Liver (tissue), 7 donors: ENCODE measurements at regions not wholly inside any gene's neighbourhood (a gene's known extent, or its start where the extent isn't known, plus 50 kb on each side); places are given as distances from the start of the nearest gene placed in this dataset.

Source experiments
- DNase-seq: peaks from one replicate; pipeline ENCODE4 v3.0.0-alpha.2; 2017; ENCODE audit warnings: low spot score
- H3K27ac ChIP-seq, 2 donors: one replicate each; pipeline ENCODE4 v1.7.0; 2013; ENCODE audit warnings: inconsistent platforms in 2 of 2, low read length in 2 of 2, control low read depth in 1 of 2, low read depth in 1 of 2, mild to moderate bottlenecking in 1 of 2
- H3K27me3 ChIP-seq, 4 donors: one replicate each; pipeline versions ENCODE4 v1.6.1 to v1.7.0; 2013; ENCODE audit warnings: low read length in 3 of 4, inconsistent platforms in 1 of 4, mild to moderate bottlenecking in 1 of 4, moderate library complexity in 1 of 4; ENCODE audit not compliant: control insufficient read depth in 4 of 4, insufficient read depth in 4 of 4
- H3K36me3 ChIP-seq, 4 donors: one replicate each; pipeline versions ENCODE4 v1.6.1 to v1.7.0; 2013; ENCODE audit warnings: low read length in 3 of 4, mild to moderate bottlenecking in 3 of 4, low read depth in 1 of 4, moderate library complexity in 1 of 4; ENCODE audit not compliant: control insufficient read depth in 4 of 4, insufficient read depth in 3 of 4
- H3K4me1 ChIP-seq, 4 donors: one replicate each; pipeline versions ENCODE4 v1.6.1 to v1.7.0; 2013; ENCODE audit warnings: low read length in 3 of 4, mild to moderate bottlenecking in 3 of 4, moderate library complexity in 1 of 4; ENCODE audit not compliant: control insufficient read depth in 4 of 4, insufficient read depth in 4 of 4
- H3K4me3 ChIP-seq, 3 donors: one replicate each; pipeline versions ENCODE4 v1.6.1 to v1.7.0; 2013; ENCODE audit warnings: low read length in 3 of 3, control low read depth in 1 of 3, low read depth in 1 of 3, mild to moderate bottlenecking in 1 of 3
- H3K9ac ChIP-seq, 2 donors: one replicate each; pipeline ENCODE4 v1.7.0; 2013; ENCODE audit warnings: low read length in 2 of 2, mild to moderate bottlenecking in 2 of 2, moderate library complexity in 2 of 2, control low read depth in 1 of 2, low read depth in 1 of 2
- H3K9me3 ChIP-seq, 4 donors: one replicate each; pipeline versions ENCODE4 v1.6.1 to v1.7.0; 2013; ENCODE audit warnings: low read length in 3 of 4; ENCODE audit not compliant: control insufficient read depth in 4 of 4
- EGR1 ChIP-seq, 2 donors: IDR thresholded peaks; 2 replicates each; pipeline ENCODE4 v1.6.1; 2016 to 2018; ENCODE audit warnings: antibody characterized with exemption in 2 of 2, low read depth in 2 of 2
- FOXA1 ChIP-seq: IDR thresholded peaks from 2 replicates; pipeline ENCODE4 v1.6.1; 2016; ENCODE audit warnings: antibody characterized with exemption
- FOXA2 ChIP-seq: IDR thresholded peaks from 2 replicates; pipeline ENCODE4 v1.6.1; 2016; ENCODE audit warnings: antibody characterized with exemption
- GABPA ChIP-seq, 2 donors: IDR thresholded peaks in 1 of 2; conservative IDR thresholded peaks in 1 of 2; 2 replicates each; pipeline ENCODE4 v1.6.1; 2016; ENCODE audit warnings: antibody characterized with exemption in 2 of 2, mild to moderate bottlenecking in 1 of 2, moderate library complexity in 1 of 2
- HNF4A ChIP-seq, 2 donors: conservative IDR thresholded peaks; 2 replicates each; pipeline ENCODE4 v1.6.1; 2016; ENCODE audit warnings: antibody characterized with exemption in 2 of 2, mild to moderate bottlenecking in 2 of 2
- HNF4G ChIP-seq: IDR thresholded peaks from 2 replicates; pipeline ENCODE4 v1.6.1; 2016; ENCODE audit warnings: antibody characterized with exemption
- JUND ChIP-seq, 2 donors: IDR thresholded peaks; 2 replicates each; pipeline ENCODE4 v1.6.1; 2016; ENCODE audit warnings: antibody characterized with exemption in 2 of 2
- NR2F2 ChIP-seq: IDR thresholded peaks from 2 replicates; pipeline ENCODE4 v1.6.1; 2016; ENCODE audit warnings: antibody characterized with exemption
- REST ChIP-seq: IDR thresholded peaks from 2 replicates; pipeline ENCODE4 v1.6.1; 2016; ENCODE audit warnings: antibody characterized with exemption, mild to moderate bottlenecking
- RXRA ChIP-seq, 2 donors: IDR thresholded peaks; 2 replicates each; pipeline ENCODE4 v1.6.1; 2017 to 2018; ENCODE audit warnings: antibody characterized with exemption in 2 of 2, mild to moderate bottlenecking in 1 of 2
- SP1 ChIP-seq: IDR thresholded peaks from 2 replicates; pipeline ENCODE4 v1.6.1; 2018; ENCODE audit warnings: antibody characterized with exemption, mild to moderate bottlenecking
- TAF1 ChIP-seq: conservative IDR thresholded peaks from 2 replicates; pipeline ENCODE4 v1.6.1; 2016; ENCODE audit warnings: antibody characterized with exemption, mild to moderate bottlenecking
- YY1 ChIP-seq: IDR thresholded peaks from 2 replicates; pipeline ENCODE4 v1.6.1; 2016; ENCODE audit warnings: antibody characterized with exemption, mild to moderate bottlenecking
- WGBS: extraction: QIAGEN DNeasy Blood & Tissue Kit; methylation state at CpG from one replicate; pipeline ENCODE4 v1.1.7; 2013; 5-methylcytosine and 5-hydroxymethylcytosine counted together
- TF ChIP-seq, protein P1 (sequence below): IDR thresholded peaks from 2 replicates; pipeline ENCODE4 v1.6.1; 2016; ENCODE audit warnings: antibody characterized with exemption
- TF ChIP-seq, protein P2 (sequence below): IDR thresholded peaks from 2 replicates; pipeline ENCODE4 v1.6.1; 2016; ENCODE audit warnings: antibody characterized with exemption
- TF ChIP-seq, protein P3 (sequence below): IDR thresholded peaks from 2 replicates; pipeline ENCODE4 v1.6.1; 2016; ENCODE audit warnings: antibody characterized with exemption
- donor health status: healthy.
- donor health status: healthy.
- donor health status: healthy.
- donor health status: healthy.

- Histone ChIP-seq H3K9me3 (no peaks in the 10 kb centered on the region), H3K4me1 (no peaks in the 10 kb centered on the region), H3K4me3 (no peak overlapping the region), H3K9ac (no peak overlapping the region), H3K27me3 (no peaks in the 10 kb centered on the region), H3K36me3 (no peaks in the 10 kb centered on the region), H3K27ac (no peak overlapping the region)
- 84% methylated on average over 3 of the region's 3 CpGs for WGBS
- DNase-seq = no peak
- TF ChIP-seq TAF1 (no peak), REST (no peak), RXRA (IDR thresholded peaks at IDR 0.05) (no peak), FOXA2 (no peak), NR2F2 (no peak), HNF4A (conservative IDR thresholded peaks at IDR 0.05) (no peak)
- TF ChIP-seq, protein P1, sequence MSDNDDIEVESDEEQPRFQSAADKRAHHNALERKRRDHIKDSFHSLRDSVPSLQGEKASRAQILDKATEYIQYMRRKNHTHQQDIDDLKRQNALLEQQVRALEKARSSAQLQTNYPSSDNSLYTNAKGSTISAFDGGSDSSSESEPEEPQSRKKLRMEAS = no peak
Observed at GRCh38 chr1:84743896-84744295, 53.6 kb upstream of the SSX2IP start.

- H3K9ac ChIP-seq = no peak overlapping the region
- H3K4me3 ChIP-seq = no peak overlapping the region
- no peaks in the 10 kb centered on the region for H3K9me3 ChIP-seq
- no peaks in the 10 kb centered on the region for H3K27me3 ChIP-seq
- 78% methylated on average over 1 of the region's 1 CpG for WGBS
- no peaks in the 10 kb centered on the region for H3K36me3 ChIP-seq
- H3K4me1 ChIP-seq = no peaks in the 10 kb centered on the region
- TF ChIP-seq SP1 = no peak
- no peak for TF ChIP-seq TAF1
- TF ChIP-seq HNF4A (conservative IDR thresholded peaks at IDR 0.05) = no peak
- H3K27ac ChIP-seq = no peak overlapping the region
- no peak for DNase-seq
Observed at GRCh38 chr1:84742653-84743052, 52.4 kb upstream of the SSX2IP start.

GRCh38 chr1:84740050-84740714 is 49.9 kb upstream of the SSX2IP start:
- Histone ChIP-seq H3K9ac (no peak overlapping the region), H3K4me1 (no peaks in the 10 kb centered on the region), H3K27me3 (no peaks in the 10 kb centered on the region), H3K4me3 (no peak overlapping the region), H3K36me3 (no peaks in the 10 kb centered on the region), H3K9me3 (no peaks in the 10 kb centered on the region), H3K27ac (no peak overlapping the region)
- WGBS = 85% methylated on average over 2 of the region's 2 CpGs
- no peak for DNase-seq
- TF ChIP-seq SP1 = no peak
- TF ChIP-seq FOXA1 = no peak
- no peak for TF ChIP-seq GABPA (IDR thresholded peaks at IDR 0.05 in 1 of 2, conservative IDR thresholded peaks at IDR 0.05 in 1 of 2)
- no peak for TF ChIP-seq EGR1 (IDR thresholded peaks at IDR 0.05; ENCODE audit: low read depth in 2 of 2)
- no peak for TF ChIP-seq YY1
- TF ChIP-seq, protein P2, sequence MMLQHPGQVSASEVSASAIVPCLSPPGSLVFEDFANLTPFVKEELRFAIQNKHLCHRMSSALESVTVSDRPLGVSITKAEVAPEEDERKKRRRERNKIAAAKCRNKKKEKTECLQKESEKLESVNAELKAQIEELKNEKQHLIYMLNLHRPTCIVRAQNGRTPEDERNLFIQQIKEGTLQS = no peak
- TF ChIP-seq JUND (IDR thresholded peaks at IDR 0.05) = no peak
- TF ChIP-seq, protein P1 = no peak
- no peak for TF ChIP-seq REST
- TF ChIP-seq RXRA (IDR thresholded peaks at IDR 0.05) = no peak
- no peak for TF ChIP-seq TAF1
- TF ChIP-seq NR2F2 = no peak
- no peak for TF ChIP-seq HNF4G
- TF ChIP-seq, protein P3, sequence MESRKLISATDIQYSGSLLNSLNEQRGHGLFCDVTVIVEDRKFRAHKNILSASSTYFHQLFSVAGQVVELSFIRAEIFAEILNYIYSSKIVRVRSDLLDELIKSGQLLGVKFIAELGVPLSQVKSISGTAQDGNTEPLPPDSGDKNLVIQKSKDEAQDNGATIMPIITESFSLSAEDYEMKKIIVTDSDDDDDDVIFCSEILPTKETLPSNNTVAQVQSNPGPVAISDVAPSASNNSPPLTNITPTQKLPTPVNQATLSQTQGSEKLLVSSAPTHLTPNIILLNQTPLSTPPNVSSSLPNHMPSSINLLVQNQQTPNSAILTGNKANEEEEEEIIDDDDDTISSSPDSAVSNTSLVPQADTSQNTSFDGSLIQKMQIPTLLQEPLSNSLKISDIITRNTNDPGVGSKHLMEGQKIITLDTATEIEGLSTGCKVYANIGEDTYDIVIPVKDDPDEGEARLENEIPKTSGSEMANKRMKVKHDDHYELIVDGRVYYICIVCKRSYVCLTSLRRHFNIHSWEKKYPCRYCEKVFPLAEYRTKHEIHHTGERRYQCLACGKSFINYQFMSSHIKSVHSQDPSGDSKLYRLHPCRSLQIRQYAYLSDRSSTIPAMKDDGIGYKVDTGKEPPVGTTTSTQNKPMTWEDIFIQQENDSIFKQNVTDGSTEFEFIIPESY = no peak
- TF ChIP-seq FOXA2 = no peak
